ENCODE measurements at regions not wholly inside any gene's neighbourhood (a gene's known extent, or its start where the extent isn't known, plus 50 kb on each side); places are given as distances from the start of the nearest gene placed in this dataset.

- no peak for TF ChIP-seq YY1 (IDR thresholded peaks at IDR 0.05; ENCODE audit: insufficient read depth, insufficient read length)
- no peak for TF ChIP-seq SUZ12 (IDR thresholded peaks at IDR 0.05; ENCODE audit: extremely low read depth, insufficient read depth, insufficient read length)
Observed at GRCh38 chr3:66795365-66795764, 202.7 kb upstream of the KBTBD8 start.
